Mucosa of rectum (tissue), 2 donors: ENCODE measurements at regions not wholly inside any gene's neighbourhood (a gene's known extent, or its start where the extent isn't known, plus 50 kb on each side); places are given as distances from the start of the nearest gene placed in this dataset.

ENCODE experiments used
- H3K27ac ChIP-seq, 2 donors: one replicate each; pipeline ENCODE4 v1.7.0; 2013; ENCODE audit warnings: inconsistent platforms in 2 of 2, low read depth in 2 of 2, low read length in 2 of 2
- H3K27me3 ChIP-seq, 2 donors: one replicate each; pipeline ENCODE4 v1.7.0; 2013; ENCODE audit warnings: low read length in 2 of 2; ENCODE audit not compliant: control insufficient read depth in 2 of 2, insufficient read depth in 2 of 2
- H3K36me3 ChIP-seq, 2 donors: one replicate each; pipeline ENCODE4 v1.7.0; 2013; ENCODE audit warnings: low read length in 2 of 2; ENCODE audit not compliant: control insufficient read depth in 2 of 2, insufficient read depth in 2 of 2
- H3K4me1 ChIP-seq, 2 donors: one replicate each; pipeline ENCODE4 v1.7.0; 2013; ENCODE audit warnings: low read length in 2 of 2, mild to moderate bottlenecking in 1 of 2; ENCODE audit not compliant: control insufficient read depth in 2 of 2, insufficient read depth in 2 of 2
- H3K4me3 ChIP-seq, 2 donors: one replicate each; pipeline ENCODE4 v1.7.0; 2013; ENCODE audit warnings: low read length in 2 of 2
- H3K9ac ChIP-seq, 2 donors: one replicate each; pipeline ENCODE4 v1.7.0; 2013; ENCODE audit warnings: low read length in 2 of 2, low read depth in 1 of 2, mild to moderate bottlenecking in 1 of 2
- H3K9me3 ChIP-seq, 2 donors: one replicate each; pipeline ENCODE4 v1.7.0; 2013; ENCODE audit warnings: low read length in 2 of 2; ENCODE audit not compliant: control insufficient read depth in 2 of 2
- donor health status: healthy.
- donor health status: Normal muscosa, but diverticular disease.

- H3K27ac ChIP-seq = no peak overlapping the region
- no peaks in the 10 kb centered on the region for H3K36me3 ChIP-seq
- no peaks in the 10 kb centered on the region for H3K4me1 ChIP-seq
- H3K4me3 ChIP-seq = no peak overlapping the region
- no peaks in the 10 kb centered on the region for H3K27me3 ChIP-seq
- no peak overlapping the region for H3K9ac ChIP-seq
- no peaks in the 10 kb centered on the region for H3K9me3 ChIP-seq
Measured at GRCh38 chr5:101159006-101159405, 255.9 kb upstream of the ST8SIA4 start.

DNA sequence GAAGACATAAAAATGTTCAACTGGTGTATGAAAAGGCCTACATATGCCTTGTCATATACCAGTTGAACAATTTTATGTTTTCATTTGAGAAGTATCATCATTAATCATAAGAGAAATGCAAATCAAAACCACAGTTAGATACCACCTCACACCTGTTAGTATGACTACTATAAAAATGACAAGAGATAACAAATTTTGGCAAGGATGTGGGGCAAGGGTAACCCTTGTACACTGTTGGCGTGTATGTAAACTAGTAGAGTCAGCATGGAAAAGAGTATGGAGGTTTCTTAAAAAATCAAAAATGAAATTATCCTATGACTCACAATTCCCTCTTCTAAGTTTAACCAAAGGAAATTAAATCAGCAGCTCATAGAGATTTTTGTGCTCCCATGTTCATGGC lies 250.4 kb upstream of the ST8SIA4 start:
- Histone ChIP-seq H3K4me1 (no peaks in the 10 kb centered on the region), H3K27ac (no peak overlapping the region), H3K9ac (no peak overlapping the region), H3K27me3 (no peaks in the 10 kb centered on the region), H3K9me3 (no peaks in the 10 kb centered on the region), H3K36me3 (no peaks in the 10 kb centered on the region), H3K4me3 (no peak overlapping the region)

GRCh38 chr5:101143526-101143925 lies 240.4 kb upstream of the ST8SIA4 start:
- Histone ChIP-seq H3K9ac (no peak overlapping the region), H3K27ac (no peak overlapping the region), H3K36me3 (no peaks in the 10 kb centered on the region), H3K27me3 (no peaks in the 10 kb centered on the region), H3K4me3 (no peak overlapping the region), H3K9me3 (no peaks in the 10 kb centered on the region), H3K4me1 (no peaks in the 10 kb centered on the region)

- Histone ChIP-seq H3K27me3 (no peaks in the 10 kb centered on the region), H3K4me1 (no peaks in the 10 kb centered on the region), H3K9me3 (no peaks in the 10 kb centered on the region), H3K36me3 (no peaks in the 10 kb centered on the region), H3K27ac (no peak overlapping the region), H3K9ac (no peak overlapping the region), H3K4me3 (no peak overlapping the region)
Measured at GRCh38 chr5:101142102-101142501, 239.0 kb upstream of the ST8SIA4 start.

- Histone ChIP-seq H3K4me1 (no peaks in the 10 kb centered on the region), H3K9me3 (no peaks in the 10 kb centered on the region), H3K27me3 (no peaks in the 10 kb centered on the region), H3K4me3 (no peak overlapping the region), H3K9ac (no peak overlapping the region), H3K36me3 (no peaks in the 10 kb centered on the region), H3K27ac (no peak overlapping the region)
Measured at GRCh38 chr5:101136454-101136853, 233.4 kb upstream of the ST8SIA4 start.

- no peaks in the 10 kb centered on the region for H3K27me3 ChIP-seq
- H3K9me3 ChIP-seq = no peaks in the 10 kb centered on the region
- no peaks in the 10 kb centered on the region for H3K4me1 ChIP-seq
- H3K27ac ChIP-seq = no peak overlapping the region
- no peaks in the 10 kb centered on the region for H3K36me3 ChIP-seq
- H3K4me3 ChIP-seq = no peak overlapping the region
- no peak overlapping the region for H3K9ac ChIP-seq
Measured at GRCh38 chr5:101123363-101123762, 220.3 kb upstream of the ST8SIA4 start.

GRCh38 chr5:101112645-101113044 lies 209.6 kb upstream of the ST8SIA4 start:
- Histone ChIP-seq H3K36me3 (no peaks in the 10 kb centered on the region), H3K4me3 (no peak overlapping the region), H3K9ac (no peak overlapping the region), H3K27ac (no peak overlapping the region), H3K27me3 (no peaks in the 10 kb centered on the region), H3K9me3 (no peaks in the 10 kb centered on the region), H3K4me1 (no peaks in the 10 kb centered on the region)

- H3K4me3 ChIP-seq = no peak overlapping the region
- no peak overlapping the region for H3K9ac ChIP-seq
- H3K36me3 ChIP-seq = no peaks in the 10 kb centered on the region
- no peak overlapping the region for H3K27ac ChIP-seq
- no peaks in the 10 kb centered on the region for H3K4me1 ChIP-seq
- no peaks in the 10 kb centered on the region for H3K27me3 ChIP-seq
- no peaks in the 10 kb centered on the region for H3K9me3 ChIP-seq
Measured at GRCh38 chr5:101103874-101104273, 200.8 kb upstream of the ST8SIA4 start.

GRCh38 chr5:101102506-101102905 lies 199.4 kb upstream of the ST8SIA4 start:
- no peaks in the 10 kb centered on the region for H3K4me1 ChIP-seq
- H3K27me3 ChIP-seq = no peaks in the 10 kb centered on the region
- H3K9me3 ChIP-seq = no peaks in the 10 kb centered on the region
- no peak overlapping the region for H3K9ac ChIP-seq
- H3K27ac ChIP-seq = no peak overlapping the region
- no peaks in the 10 kb centered on the region for H3K36me3 ChIP-seq
- H3K4me3 ChIP-seq = no peak overlapping the region

DNA sequence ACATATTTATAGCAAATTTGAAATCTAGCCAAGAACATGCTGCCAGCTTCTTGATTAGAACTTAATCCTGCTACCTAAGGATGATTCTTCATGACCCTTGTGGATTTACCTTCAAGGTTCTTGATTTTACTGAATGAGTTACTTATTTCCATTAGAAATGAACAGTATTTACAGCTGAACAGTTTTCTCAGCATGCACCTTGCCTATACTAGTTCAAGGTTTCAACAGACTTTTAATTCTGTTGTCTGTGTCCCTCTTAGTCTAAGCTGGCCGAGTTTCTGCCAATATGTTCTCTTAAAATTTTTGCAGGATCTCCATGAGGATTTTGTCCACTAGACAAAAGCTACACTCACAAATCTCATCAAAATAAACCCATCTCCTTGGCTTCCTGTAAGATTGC lies 188.8 kb upstream of the ST8SIA4 start:
- H3K27ac ChIP-seq = no peak overlapping the region
- H3K9me3 ChIP-seq = no peaks in the 10 kb centered on the region
- no peaks in the 10 kb centered on the region for H3K4me1 ChIP-seq
- H3K36me3 ChIP-seq = no peaks in the 10 kb centered on the region
- H3K9ac ChIP-seq = no peak overlapping the region
- H3K27me3 ChIP-seq = no peaks in the 10 kb centered on the region
- no peak overlapping the region for H3K4me3 ChIP-seq

- no peak overlapping the region for H3K9ac ChIP-seq
- H3K27ac ChIP-seq = no peak overlapping the region
- H3K9me3 ChIP-seq = no peaks in the 10 kb centered on the region
- no peaks in the 10 kb centered on the region for H3K27me3 ChIP-seq
- no peak overlapping the region for H3K4me3 ChIP-seq
- no peaks in the 10 kb centered on the region for H3K4me1 ChIP-seq
- H3K36me3 ChIP-seq = no peaks in the 10 kb centered on the region
Measured at GRCh38 chr5:101084353-101084752, 181.3 kb upstream of the ST8SIA4 start.
